Kidney (tissue), 13 donors: ENCODE measurements at regions not wholly inside any gene's neighbourhood (a gene's known extent, or its start where the extent isn't known, plus 50 kb on each side); places are given as distances from the start of the nearest gene placed in this dataset.

Experiments used
- DNase-seq, 5 donors: peaks; one replicate each; pipeline ENCODE4 v3.0.0-alpha.2; 2013 to 2020
- FAIRE-seq: peaks from 2 replicates; lab custom pipeline; 2012; peaks lifted over from hg19 to GRCh38; lab: Jason Lieb, UNC
- H3K27ac ChIP-seq, 2 donors: one replicate each; pipeline ENCODE4 v1.7.0; 2013; ENCODE audit warnings: low read depth in 2 of 2, low read length in 2 of 2, inconsistent platforms in 1 of 2
- H3K27me3 ChIP-seq: one replicate; pipeline ENCODE4 v1.7.1; 2013; ENCODE audit warnings: low read length, inconsistent platforms; ENCODE audit not compliant: control insufficient read depth, insufficient read depth
- H3K36me3 ChIP-seq, 3 donors: one replicate each; pipeline versions ENCODE4 v1.7.0 to v1.7.1; 2013; ENCODE audit warnings: low read length in 3 of 3, control low read depth in 1 of 3, inconsistent platforms in 1 of 3; ENCODE audit not compliant: insufficient read depth in 3 of 3, control insufficient read depth in 2 of 3
- H3K4me1 ChIP-seq, 3 donors: one replicate each; pipeline versions ENCODE4 v1.7.0 to v1.7.1; 2013; ENCODE audit warnings: low read length in 3 of 3, inconsistent platforms in 1 of 3, low read depth in 1 of 3; ENCODE audit not compliant: control insufficient read depth in 2 of 3, insufficient read depth in 2 of 3
- H3K4me3 ChIP-seq, 3 donors: one replicate each; pipeline versions ENCODE4 v1.7.0 to v1.8.1; 2013; ENCODE audit warnings: low read length in 3 of 3, control low read depth in 1 of 3, inconsistent platforms in 1 of 3
- H3K9ac ChIP-seq, 3 donors: one replicate each; pipeline versions ENCODE4 v1.7.0 to v1.7.1; 2013; ENCODE audit warnings: low read length in 3 of 3, control low read depth in 1 of 3, inconsistent platforms in 1 of 3
- H3K9me3 ChIP-seq, 3 donors: one replicate each; pipeline versions ENCODE4 v1.7.0 to v1.7.1; 2013; ENCODE audit warnings: low read length in 3 of 3, control low read depth in 1 of 3, inconsistent platforms in 1 of 3; ENCODE audit not compliant: control insufficient read depth in 2 of 3, insufficient read depth in 1 of 3
- intact Hi-C: fragments of 100-400 bp; cut with DNase I; formaldehyde crosslinking; loops from one replicate; pipeline ENCODE4 v1.11.1; 2022
- TF ChIP-seq, protein P1 (sequence below): IDR thresholded peaks from 3 replicates; pipeline ENCODE4 v1.5.1; 2012; ENCODE audit warnings: mild to moderate bottlenecking, moderate library complexity, borderline replicate concordance; ENCODE audit not compliant: insufficient read depth; ENCODE audit errors: extremely low read depth
- donor health status: control.
- donor health status: control.
- donor health status: control.
- donor health status: control.
- donor health status: control.
- donor health status: DM: yes; HTN: yes; CAD: no.
- donor health status: Normal renal cell carcinoma (clear cell type).

DNA sequence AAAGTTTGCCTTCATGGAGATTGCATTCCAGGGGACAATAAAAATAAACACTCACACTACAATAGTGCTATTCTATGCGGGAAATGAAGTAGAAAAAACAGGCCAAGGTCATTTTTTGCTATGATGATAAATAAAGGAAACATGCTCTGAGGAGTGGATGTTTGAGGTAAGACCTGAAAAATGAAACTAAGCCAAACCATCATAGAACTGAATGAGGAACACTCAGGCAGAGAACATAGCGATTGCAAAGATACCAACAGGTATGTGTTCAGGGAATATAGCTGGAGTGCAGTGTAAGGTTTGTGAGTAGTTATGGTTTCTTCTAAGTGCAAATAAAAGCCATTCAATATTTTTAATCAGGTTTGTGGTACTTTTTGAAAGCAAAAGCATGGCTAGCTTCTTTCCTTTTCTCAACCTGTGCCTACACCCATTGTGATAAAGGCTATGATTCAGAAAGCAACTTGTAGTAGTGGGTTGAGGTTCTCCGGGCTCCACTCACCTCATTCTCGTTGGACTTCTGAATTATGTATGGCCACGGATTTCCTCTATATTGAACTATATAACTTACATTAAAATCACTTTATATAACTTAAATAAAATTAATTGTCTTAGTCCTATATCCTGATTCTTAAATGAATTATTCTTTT lies 278.2 kb upstream of the CHORDC1 start:
- FAIRE-seq (no peak), DNase-seq (no peak)
- Histone ChIP-seq H3K9ac (no peak overlapping the region), H3K9me3 (no peaks in the 10 kb centered on the region), H3K27ac (no peak overlapping the region), H3K4me3 (no peak overlapping the region), H3K27me3 (no peaks in the 10 kb centered on the region), H3K4me1 (no peaks in the 10 kb centered on the region), H3K36me3 (no peaks in the 10 kb centered on the region)
- TF ChIP-seq, protein P1, sequence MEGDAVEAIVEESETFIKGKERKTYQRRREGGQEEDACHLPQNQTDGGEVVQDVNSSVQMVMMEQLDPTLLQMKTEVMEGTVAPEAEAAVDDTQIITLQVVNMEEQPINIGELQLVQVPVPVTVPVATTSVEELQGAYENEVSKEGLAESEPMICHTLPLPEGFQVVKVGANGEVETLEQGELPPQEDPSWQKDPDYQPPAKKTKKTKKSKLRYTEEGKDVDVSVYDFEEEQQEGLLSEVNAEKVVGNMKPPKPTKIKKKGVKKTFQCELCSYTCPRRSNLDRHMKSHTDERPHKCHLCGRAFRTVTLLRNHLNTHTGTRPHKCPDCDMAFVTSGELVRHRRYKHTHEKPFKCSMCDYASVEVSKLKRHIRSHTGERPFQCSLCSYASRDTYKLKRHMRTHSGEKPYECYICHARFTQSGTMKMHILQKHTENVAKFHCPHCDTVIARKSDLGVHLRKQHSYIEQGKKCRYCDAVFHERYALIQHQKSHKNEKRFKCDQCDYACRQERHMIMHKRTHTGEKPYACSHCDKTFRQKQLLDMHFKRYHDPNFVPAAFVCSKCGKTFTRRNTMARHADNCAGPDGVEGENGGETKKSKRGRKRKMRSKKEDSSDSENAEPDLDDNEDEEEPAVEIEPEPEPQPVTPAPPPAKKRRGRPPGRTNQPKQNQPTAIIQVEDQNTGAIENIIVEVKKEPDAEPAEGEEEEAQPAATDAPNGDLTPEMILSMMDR, result no peak
- intact Hi-C loops, result no loop called here

DNA sequence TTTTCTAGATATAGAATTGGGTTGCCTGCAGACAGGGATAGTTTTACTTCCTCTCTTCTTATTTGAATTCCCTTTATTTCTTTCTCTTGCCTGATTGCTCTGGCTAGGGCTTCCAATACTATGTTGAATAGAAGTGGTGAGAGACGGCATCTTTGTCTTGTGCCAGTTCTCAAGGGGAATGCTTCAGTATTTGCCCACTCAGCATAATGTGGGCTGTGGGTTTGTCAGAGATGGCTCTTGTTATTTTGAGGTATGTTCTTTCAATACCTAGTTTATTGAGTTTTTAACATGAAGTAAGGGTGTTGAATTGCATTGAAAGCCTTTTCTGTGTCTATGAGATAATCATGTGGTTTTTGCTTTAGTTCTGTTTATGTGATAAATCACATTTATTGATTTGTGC lies 273.9 kb upstream of the CHORDC1 start:
- TF ChIP-seq, protein P1, result no peak
- H3K4me3 ChIP-seq, result no peak overlapping the region
- H3K27ac ChIP-seq, result no peak overlapping the region
- intact Hi-C loops, result no loop called here
- no peaks in the 10 kb centered on the region for H3K4me1 ChIP-seq
- no peak overlapping the region for H3K9ac ChIP-seq
- no peaks in the 10 kb centered on the region for H3K27me3 ChIP-seq
- no peaks in the 10 kb centered on the region for H3K9me3 ChIP-seq
- DNase-seq (no peak), FAIRE-seq (no peak)
- H3K36me3 ChIP-seq, result no peaks in the 10 kb centered on the region

DNA sequence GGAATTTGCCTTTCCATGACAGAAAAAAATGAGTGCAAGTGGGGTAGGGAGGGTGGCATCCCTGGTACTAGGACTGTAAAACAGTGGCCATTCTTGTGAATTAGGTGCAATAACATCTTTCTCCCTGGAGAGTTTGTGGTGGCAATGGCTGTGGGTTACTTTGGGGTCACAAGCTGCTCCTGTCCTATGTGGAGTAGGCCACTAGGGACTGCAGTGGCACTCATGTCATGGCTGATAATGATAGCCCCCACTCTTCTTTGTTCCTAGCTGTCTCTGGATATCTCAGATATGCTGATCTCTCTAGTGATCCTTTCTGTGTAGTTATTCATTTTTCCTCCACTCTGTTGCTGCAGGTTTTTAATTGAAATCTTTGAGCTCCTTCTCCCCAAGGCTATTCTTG lies 270.5 kb upstream of the CHORDC1 start:
- Histone ChIP-seq H3K4me1 (no peaks in the 10 kb centered on the region), H3K4me3 (no peak overlapping the region), H3K27ac (no peak overlapping the region), H3K27me3 (no peaks in the 10 kb centered on the region), H3K9ac (no peak overlapping the region), H3K9me3 (no peaks in the 10 kb centered on the region), H3K36me3 (no peaks in the 10 kb centered on the region)
- intact Hi-C loops, result no loop called here
- TF ChIP-seq, protein P1, result no peak
- FAIRE-seq (no peak), DNase-seq (no peak)

DNA sequence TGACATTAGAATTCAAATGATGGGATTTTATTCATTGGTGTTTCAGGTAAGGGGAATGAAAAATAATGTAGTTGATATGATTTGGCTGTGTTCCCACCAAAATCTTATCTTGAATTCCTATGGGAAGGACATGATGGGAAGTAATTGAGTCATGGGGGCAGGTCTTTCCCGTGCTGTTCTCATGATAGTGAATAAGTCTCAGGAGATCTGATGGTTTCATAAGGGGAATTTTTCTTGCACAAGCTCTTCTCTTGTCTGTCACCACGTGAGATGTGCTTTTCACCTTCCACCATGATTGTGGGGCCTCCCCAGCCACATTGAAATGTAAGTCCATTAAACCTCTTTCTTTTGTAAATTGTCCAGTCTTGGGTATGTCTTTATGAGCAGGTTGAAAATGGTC lies 268.6 kb upstream of the CHORDC1 start:
- Histone ChIP-seq H3K4me1 (no peaks in the 10 kb centered on the region), H3K36me3 (no peaks in the 10 kb centered on the region), H3K27ac (no peak overlapping the region), H3K27me3 (no peaks in the 10 kb centered on the region), H3K9me3 (no peaks in the 10 kb centered on the region), H3K4me3 (no peak overlapping the region), H3K9ac (no peak overlapping the region)
- FAIRE-seq (no peak), DNase-seq (no peak)
- TF ChIP-seq, protein P1, result no peak
- intact Hi-C loops, result no loop called here
